Vagina (tissue), 2 donors: ENCODE measurements at regions not wholly inside any gene's neighbourhood (a gene's known extent, or its start where the extent isn't known, plus 50 kb on each side); places are given as distances from the start of the nearest gene placed in this dataset.

Source experiments
- DNase-seq, 2 donors: peaks; one replicate each; pipeline ENCODE4 v3.0.0-alpha.2; 2017; ENCODE audit errors: extremely low spot score in 2 of 2
- H3K27ac ChIP-seq: fragments of 200-600 bp; sonication (generic); one replicate; pipeline ENCODE4 v1.5.1; 2019
- H3K27me3 ChIP-seq: fragments of 200-600 bp; sonication (generic); one replicate; pipeline ENCODE4 v1.5.1; 2019
- H3K36me3 ChIP-seq, 2 donors: fragments of 200-600 bp; sonication (generic); one replicate each; pipeline ENCODE4 v1.5.1; 2017 to 2019
- H3K4me1 ChIP-seq: fragments of 200-600 bp; sonication (generic); one replicate; pipeline ENCODE4 v1.5.1; 2019
- H3K4me3 ChIP-seq, 2 donors: fragments of 200-600 bp; sonication (generic); 1 replicate in 1 of 2; 2 replicates in 1 of 2; pipeline ENCODE4 v1.5.1; 2016 to 2019
- H3K9me3 ChIP-seq: fragments of 200-600 bp; sonication (generic); one replicate; pipeline ENCODE4 v1.5.1; 2019
- CTCF ChIP-seq, 3 experiments: fragments of 450-650 bp in 2 of 3; fragments of 200-600 bp in 1 of 3; sonication (generic) in 1 of 3; IDR thresholded peaks; one replicate each; pipeline ENCODE4 v1.5.1; 2017 to 2019; ENCODE audit warnings: antibody characterized with exemption in 3 of 3, mild to moderate bottlenecking in 2 of 3, moderate library complexity in 2 of 3
- POLR2A ChIP-seq, 2 donors: fragments of 450-650 bp; IDR thresholded peaks; one replicate each; pipeline ENCODE4 v1.6.1; 2017; ENCODE audit warnings: antibody characterized with exemption in 2 of 2, mild to moderate bottlenecking in 2 of 2, moderate library complexity in 2 of 2
- POLR2AphosphoS5 ChIP-seq, 2 donors: sonication (generic); formaldehyde crosslinking; IDR thresholded peaks; one replicate each; pipeline ENCODE4 v1.9.0; 2017; ENCODE audit warnings: antibody characterized with exemption in 2 of 2, mild to moderate bottlenecking in 2 of 2, low read depth in 1 of 2; ENCODE audit not compliant: insufficient read depth in 1 of 2
- intact Hi-C: fragments of 100-400 bp; cut with DNase I; formaldehyde crosslinking; loops from one replicate; pipeline ENCODE4 v1.15.1; 2023

- Histone ChIP-seq H3K4me1 (peaks cover 11% of the 10 kb centered on the region), H3K4me3 (no peak overlapping the region), H3K27ac (no peak overlapping the region), H3K36me3 (no peaks in the 10 kb centered on the region), H3K9me3 (no peaks in the 10 kb centered on the region), H3K27me3 (no peaks in the 10 kb centered on the region)
- TF ChIP-seq CTCF (IDR thresholded peaks at IDR 0.05) (no peak), POLR2A (IDR thresholded peaks at IDR 0.05) (no peak), POLR2AphosphoS5 (IDR thresholded peaks at IDR 0.05; ENCODE audit: insufficient read depth in 1 of 2, low read depth in 1 of 2) (no peak)
- intact Hi-C loops = no loop called here
- no peak for DNase-seq
Measured at GRCh38 chrX:120794525-120794975, 81.1 kb downstream of the CT47B1 start.

GRCh38 chrX:120793098-120793497 is 82.6 kb downstream of the CT47B1 start:
- no peak overlapping the region for H3K4me3 ChIP-seq
- H3K4me1 ChIP-seq = peaks cover 11% of the 10 kb centered on the region
- no peaks in the 10 kb centered on the region for H3K36me3 ChIP-seq
- intact Hi-C loops = no loop called here
- H3K27ac ChIP-seq = no peak overlapping the region
- no peaks in the 10 kb centered on the region for H3K9me3 ChIP-seq
- DNase-seq = no peak
- no peak for TF ChIP-seq CTCF (IDR thresholded peaks at IDR 0.05)
- TF ChIP-seq POLR2AphosphoS5 (IDR thresholded peaks at IDR 0.05; ENCODE audit: insufficient read depth in 1 of 2, low read depth in 1 of 2) = no peak
- TF ChIP-seq POLR2A (IDR thresholded peaks at IDR 0.05) = no peak
- no peaks in the 10 kb centered on the region for H3K27me3 ChIP-seq

- DNase-seq = no peak
- Histone ChIP-seq H3K27me3 (no peaks in the 10 kb centered on the region), H3K4me1 (peaks cover 11% of the 10 kb centered on the region), H3K9me3 (no peaks in the 10 kb centered on the region), H3K27ac (no peak overlapping the region), H3K4me3 (no peak overlapping the region), H3K36me3 (no peaks in the 10 kb centered on the region)
- TF ChIP-seq CTCF (IDR thresholded peaks at IDR 0.05) = no peak
- TF ChIP-seq POLR2A (IDR thresholded peaks at IDR 0.05) = no peak
- TF ChIP-seq POLR2AphosphoS5 (IDR thresholded peaks at IDR 0.05; ENCODE audit: insufficient read depth in 1 of 2, low read depth in 1 of 2) = no peak
- intact Hi-C loops = no loop called here
Measured at GRCh38 chrX:120791013-120791643, 84.5 kb downstream of the CT47B1 start.

- no peak for DNase-seq
- intact Hi-C loops = no loop called here
- TF ChIP-seq POLR2AphosphoS5 (IDR thresholded peaks at IDR 0.05; ENCODE audit: insufficient read depth in 1 of 2, low read depth in 1 of 2) (no peak), CTCF (IDR thresholded peaks at IDR 0.05) (no peak), POLR2A (IDR thresholded peaks at IDR 0.05) (no peak)
- Histone ChIP-seq H3K27me3 (no peaks in the 10 kb centered on the region), H3K36me3 (no peaks in the 10 kb centered on the region), H3K9me3 (no peaks in the 10 kb centered on the region), H3K4me1 (peaks cover 11% of the 10 kb centered on the region), H3K4me3 (no peak overlapping the region), H3K27ac (no peak overlapping the region)
Measured at GRCh38 chrX:120790552-120790951, 85.1 kb downstream of the CT47B1 start.

GRCh38 chrX:120790118-120790517 is 85.5 kb downstream of the CT47B1 start:
- H3K4me3 ChIP-seq = no peak overlapping the region
- H3K4me1 ChIP-seq = peaks cover 11% of the 10 kb centered on the region
- no peak for DNase-seq
- H3K27ac ChIP-seq = no peak overlapping the region
- no peaks in the 10 kb centered on the region for H3K9me3 ChIP-seq
- intact Hi-C loops = no loop called here
- TF ChIP-seq CTCF (IDR thresholded peaks at IDR 0.05) = peak; percentile 23 to 51 (median 48)
- TF ChIP-seq POLR2AphosphoS5 (IDR thresholded peaks at IDR 0.05; ENCODE audit: insufficient read depth in 1 of 2, low read depth in 1 of 2) = no peak
- no peaks in the 10 kb centered on the region for H3K36me3 ChIP-seq
- no peaks in the 10 kb centered on the region for H3K27me3 ChIP-seq
